ENCODE measurements at regions not wholly inside any gene's neighbourhood (a gene's known extent, or its start where the extent isn't known, plus 50 kb on each side); places are given as distances from the start of the nearest gene placed in this dataset.
"Not testable (repeated sequence)": the region's sequence is repeated elsewhere in the genome, so short reads cannot be mapped to it uniquely, and the experiment has no call there.

DNA sequence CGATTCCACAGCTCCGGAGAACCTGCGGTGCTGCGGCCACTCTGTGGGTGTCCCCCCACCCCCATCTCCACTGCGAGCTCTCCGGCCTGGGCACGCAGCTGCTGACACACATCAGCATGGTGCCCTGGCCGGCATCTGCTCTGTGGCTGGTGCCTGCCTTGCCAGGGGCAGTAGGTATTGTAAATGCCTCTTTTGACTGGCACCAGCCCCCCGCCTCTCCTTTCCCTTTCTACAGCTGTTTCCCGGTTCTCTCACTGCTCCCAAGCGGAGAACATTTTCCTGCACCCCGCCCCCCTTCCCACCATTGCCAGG lies 357.1 kb upstream of the ZNF32 start:
- no peak for DNase-seq (ENCODE audit: low read depth)

DNA sequence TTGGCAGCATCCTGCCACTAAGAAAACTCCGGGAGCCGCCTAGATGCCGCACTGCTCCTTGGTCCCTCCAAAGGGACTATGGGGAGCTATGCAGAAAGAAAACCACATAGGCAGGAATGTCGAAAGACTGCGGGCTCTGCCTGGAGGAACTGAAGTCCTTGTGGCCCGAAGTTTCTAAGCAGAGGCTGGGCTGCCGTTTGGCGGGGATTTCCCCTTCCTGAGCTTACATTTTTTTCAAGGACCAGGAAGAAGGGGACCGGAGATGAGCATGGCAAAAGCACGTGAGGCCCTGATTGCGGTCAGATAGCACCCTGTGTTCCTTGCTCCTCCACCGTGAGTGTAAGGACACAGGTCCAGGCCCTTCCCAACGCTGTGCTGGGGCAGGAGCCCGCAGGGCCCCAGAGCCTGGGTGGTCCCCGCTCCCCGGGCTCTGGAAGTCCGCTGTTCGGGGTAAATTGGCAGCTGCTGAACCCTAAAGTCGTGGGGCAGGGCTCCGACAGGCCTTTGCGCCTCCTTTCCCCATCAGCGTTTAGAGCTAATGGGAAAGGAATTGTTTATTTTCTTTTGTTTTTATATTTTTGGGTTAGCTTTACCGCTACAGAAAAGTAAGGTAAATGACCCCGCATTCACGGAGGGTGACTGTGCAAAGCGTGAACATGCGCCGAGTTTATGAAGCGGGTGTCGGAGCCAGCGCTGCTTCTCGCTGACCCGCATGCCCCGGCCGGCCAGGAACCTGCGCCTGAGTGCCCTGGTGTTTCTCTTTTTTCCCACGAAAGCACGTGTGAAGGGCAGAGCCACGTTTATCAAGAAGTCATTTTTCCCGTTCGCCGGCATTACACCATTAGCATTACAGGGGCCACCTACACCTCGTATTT lies 356.5 kb upstream of the ZNF32 start:
- DNase-seq (ENCODE audit: low read depth): no peak

DNA sequence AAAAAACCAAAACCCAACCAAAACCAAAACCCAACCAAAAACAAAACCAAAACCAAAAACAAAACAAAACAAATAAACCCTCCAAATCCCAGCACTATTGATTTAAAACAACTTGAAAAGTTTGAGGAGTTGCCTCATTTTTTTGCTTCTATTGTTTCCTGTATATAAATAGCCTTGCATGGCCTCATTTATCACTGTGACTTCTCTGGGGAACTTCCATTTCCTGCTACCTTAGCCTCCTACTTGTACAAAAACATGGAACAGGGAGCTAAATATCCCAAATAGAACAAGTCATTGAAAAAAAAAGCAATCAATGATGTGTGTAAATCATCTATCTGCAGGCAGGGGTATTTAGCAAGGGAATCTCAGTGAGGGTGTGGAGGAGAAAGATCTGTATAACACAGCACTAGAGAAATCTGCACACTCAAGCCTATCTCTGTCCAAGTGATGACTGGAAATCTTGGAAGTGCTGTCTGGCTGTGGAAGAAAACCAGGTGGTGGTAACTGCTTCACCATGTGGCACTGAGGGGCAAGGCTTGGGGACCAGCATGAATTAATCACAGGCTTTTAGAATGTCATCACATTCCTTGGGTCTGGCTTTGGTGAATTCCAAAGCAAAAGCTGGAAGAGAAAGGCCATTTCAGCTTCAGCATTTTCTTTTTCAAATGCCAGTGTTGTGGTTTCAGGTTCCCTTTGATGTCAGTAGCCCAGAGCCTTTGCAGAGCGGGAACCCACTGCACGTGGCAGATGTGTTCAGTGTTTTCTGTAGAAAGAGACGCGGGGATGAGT lies 349.5 kb upstream of the ZNF32 start:
- no peak for DNase-seq (ENCODE audit: low read depth)

DNA sequence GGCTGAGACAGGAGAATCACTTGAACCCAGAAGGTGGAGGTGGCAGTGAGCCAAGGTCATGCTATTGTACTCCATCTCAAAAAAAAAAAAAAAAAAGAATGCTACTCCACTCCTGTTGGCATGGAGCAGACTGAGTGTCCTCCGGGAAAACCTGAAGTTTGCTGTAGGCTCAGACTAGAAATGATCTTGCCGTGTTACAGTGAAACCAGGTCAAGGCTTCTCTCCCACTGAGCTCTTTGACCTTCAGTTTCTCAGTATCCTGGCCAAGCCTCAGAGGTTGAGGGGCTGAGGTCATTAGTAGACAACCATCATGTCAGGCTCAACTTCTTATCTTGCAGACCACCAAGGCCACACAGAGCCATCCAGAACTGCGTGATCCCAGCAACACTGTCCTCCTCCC lies 348.6 kb upstream of the ZNF32 start:
- DNase-seq (ENCODE audit: low read depth): no peak

GRCh38 chr10:43994539-43994938 lies 345.9 kb upstream of the ZNF32 start:
- DNase-seq (ENCODE audit: low read depth): no peak

DNA sequence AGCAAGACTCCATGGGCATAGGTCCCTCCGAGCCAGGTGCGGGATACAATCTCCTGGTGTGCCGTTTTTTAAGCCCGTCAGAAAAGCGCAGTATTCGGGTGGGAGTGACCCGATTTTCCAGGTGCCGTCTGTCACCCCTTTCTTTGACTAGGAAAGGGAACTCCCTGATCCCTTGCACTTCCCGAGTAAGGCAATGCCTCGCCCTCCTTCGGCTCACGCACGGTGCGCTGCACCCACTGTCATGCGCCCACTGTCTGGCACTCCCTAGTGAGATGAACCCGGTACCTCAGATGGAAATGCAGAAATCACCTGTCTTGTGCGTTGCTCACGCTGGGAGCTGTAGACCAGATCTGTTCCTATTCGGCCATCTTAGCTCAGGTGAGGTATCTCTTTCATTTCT lies 344.1 kb upstream of the ZNF32 start:
- not testable (repeated sequence) for DNase-seq (ENCODE audit: low read depth)

DNA sequence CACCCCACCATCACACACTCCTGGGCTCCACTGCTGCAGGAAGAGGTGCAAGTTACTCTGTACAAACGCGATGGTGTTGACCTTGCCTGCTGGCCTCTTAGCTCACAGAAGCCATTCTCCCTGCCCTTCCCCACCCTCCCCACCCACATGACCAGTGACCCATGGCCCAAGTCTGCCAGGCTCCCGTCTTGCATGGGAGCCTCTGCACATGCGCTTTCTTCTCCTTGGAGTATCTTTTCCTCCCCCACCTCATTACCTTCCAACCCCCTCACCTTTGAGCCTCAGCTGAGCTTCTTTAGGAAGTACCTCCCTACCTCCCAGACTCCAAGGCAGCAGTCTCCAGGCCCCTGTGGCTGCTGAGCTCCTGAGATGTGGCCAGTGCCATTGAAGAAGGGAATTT lies 337.7 kb upstream of the ZNF32 start:
- no peak for DNase-seq (ENCODE audit: low read depth)

DNA sequence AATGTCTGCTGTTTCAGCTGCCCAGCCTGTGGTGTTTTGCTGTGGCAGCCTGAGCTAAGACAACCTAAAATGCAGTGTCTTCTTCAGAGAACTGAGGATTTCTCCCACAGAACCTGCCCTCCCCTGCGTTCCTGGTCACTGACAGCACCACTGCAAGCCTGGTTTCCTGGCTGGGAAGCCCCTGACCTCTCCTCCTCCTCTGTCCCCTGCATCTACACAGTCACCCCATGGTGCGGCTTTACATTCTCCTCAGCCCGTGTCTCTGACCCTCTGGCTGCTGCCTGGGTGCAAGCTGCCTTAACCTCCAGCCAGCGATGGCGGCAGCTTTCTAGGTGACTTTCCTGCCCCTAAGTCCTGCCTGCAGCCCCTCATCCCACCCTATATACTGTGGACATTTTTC lies 337.3 kb upstream of the ZNF32 start:
- DNase-seq (ENCODE audit: low read depth): no peak

DNA sequence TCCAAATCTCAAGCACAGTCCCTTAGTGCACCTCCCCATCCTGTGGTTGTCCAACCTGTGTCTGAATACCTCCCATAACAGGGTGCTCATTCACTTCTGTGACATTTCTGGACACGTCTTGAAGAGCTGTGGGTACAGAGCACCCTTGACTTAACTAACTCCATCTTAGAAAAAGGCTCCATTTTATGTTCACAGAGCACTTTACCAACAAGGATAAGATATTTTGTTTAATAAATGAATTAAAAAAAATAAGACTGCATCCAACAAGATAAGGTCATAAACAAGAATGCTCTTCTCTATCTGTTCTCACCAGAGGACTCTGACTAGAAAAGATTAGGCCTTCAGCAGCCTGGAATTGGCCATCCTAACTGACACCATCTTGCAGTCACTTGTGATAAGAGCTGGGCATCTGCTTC lies 335.2 kb upstream of the ZNF32 start:
- DNase-seq (ENCODE audit: low read depth): no peak

GRCh38 chr10:43983405-43983804 lies 334.7 kb upstream of the ZNF32 start:
- DNase-seq (ENCODE audit: low read depth): no peak

- DNase-seq (ENCODE audit: low read depth): no peak
These were observed 333.6 kb upstream of the ZNF32 start for GRCh38 chr10:43982250-43982649.

- DNase-seq (ENCODE audit: low read depth): no peak
These were observed 333.0 kb upstream of the ZNF32 start for GRCh38 chr10:43981696-43982095.

GRCh38 chr10:43981232-43981631 lies 332.6 kb upstream of the ZNF32 start:
- DNase-seq (ENCODE audit: low read depth): no peak

DNA sequence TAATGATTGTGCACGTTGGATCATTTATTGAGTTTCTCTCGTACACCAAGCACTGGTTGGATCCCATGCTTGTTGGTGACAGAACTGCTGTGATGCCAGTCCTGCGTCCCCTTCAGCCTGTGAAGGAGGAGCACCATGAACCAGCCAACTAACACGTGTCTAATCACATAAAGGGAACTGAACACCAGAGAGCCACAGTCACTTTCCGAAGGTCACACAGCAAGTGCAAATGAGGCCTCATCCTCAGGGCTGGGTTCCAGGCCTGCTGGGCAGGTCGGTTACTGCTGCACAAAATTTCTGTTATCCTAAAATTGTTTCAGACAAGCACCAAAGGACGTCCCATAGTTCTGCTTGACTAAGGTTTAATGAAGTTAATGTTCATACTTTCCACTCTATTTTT lies 332.0 kb upstream of the ZNF32 start:
- DNase-seq (ENCODE audit: low read depth): no peak

DNA sequence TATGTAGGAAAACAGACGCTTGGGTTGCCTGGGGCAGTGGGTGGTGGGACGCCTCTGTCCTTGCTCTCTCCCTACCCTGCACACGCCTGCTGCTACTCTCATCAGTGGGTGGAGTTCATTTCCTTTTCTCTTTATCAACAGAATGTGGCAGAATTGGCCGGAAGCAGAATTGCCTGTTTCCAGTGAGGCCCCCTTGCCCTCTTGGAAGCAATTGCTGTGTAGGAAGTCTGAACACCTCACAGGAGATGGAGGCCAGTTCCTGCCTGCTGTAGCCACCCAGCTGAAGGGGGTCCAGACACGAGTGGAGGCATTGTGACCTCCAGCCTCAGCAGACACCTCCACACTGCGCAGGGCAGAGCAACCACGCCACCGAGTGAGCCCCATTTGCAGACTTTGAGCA lies 331.6 kb upstream of the ZNF32 start:
- DNase-seq (ENCODE audit: low read depth): no peak

DNA sequence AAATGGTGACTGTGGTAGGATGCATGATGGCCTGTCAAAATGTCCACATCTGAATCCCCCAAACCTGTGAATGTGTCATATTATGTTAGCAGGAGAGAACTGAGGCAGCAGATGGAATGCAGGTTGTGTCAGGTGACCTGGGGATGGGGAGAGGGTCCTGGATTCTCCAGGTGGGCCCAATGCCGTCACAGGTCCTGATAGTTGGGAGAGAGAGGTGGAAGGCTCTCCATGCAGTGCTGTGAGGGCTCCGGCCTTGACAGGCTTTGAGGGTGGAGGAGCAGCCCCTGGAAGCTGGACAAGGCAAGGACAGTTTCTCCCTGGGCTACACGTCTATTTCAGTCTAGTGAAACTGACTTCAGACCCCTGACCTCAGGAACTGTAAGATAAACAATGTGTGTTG lies 330.9 kb upstream of the ZNF32 start:
- DNase-seq (ENCODE audit: low read depth): no peak

- DNase-seq (ENCODE audit: low read depth): no peak
These were observed 330.3 kb upstream of the ZNF32 start for GRCh38 chr10:43978936-43979335.

DNA sequence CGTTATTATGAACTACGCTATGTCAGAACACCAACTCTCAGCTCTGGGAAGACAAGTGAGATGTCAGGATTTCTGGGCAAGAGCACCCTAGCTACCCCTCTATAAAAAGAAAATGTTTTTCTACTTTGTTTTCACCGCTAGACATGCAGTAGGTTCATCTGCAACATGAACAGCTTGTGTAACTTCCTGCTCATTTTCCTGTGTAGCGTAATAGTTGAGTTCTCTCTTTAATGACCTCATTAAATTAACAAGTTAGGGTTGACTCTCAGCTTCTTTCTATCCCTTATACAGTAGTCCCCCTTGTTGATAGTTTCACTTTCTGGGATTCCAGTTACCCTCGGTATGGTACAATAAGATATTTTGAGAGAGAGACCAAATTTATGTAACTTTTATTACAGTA lies 329.4 kb upstream of the ZNF32 start:
- DNase-seq (ENCODE audit: low read depth): no peak

- no peak for DNase-seq (ENCODE audit: low read depth)
These were observed 327.6 kb upstream of the ZNF32 start for GRCh38 chr10:43976292-43976691.

- no peak for DNase-seq (ENCODE audit: low read depth)
These were observed 325.1 kb upstream of the ZNF32 start for GRCh38 chr10:43973801-43974200.

DNA sequence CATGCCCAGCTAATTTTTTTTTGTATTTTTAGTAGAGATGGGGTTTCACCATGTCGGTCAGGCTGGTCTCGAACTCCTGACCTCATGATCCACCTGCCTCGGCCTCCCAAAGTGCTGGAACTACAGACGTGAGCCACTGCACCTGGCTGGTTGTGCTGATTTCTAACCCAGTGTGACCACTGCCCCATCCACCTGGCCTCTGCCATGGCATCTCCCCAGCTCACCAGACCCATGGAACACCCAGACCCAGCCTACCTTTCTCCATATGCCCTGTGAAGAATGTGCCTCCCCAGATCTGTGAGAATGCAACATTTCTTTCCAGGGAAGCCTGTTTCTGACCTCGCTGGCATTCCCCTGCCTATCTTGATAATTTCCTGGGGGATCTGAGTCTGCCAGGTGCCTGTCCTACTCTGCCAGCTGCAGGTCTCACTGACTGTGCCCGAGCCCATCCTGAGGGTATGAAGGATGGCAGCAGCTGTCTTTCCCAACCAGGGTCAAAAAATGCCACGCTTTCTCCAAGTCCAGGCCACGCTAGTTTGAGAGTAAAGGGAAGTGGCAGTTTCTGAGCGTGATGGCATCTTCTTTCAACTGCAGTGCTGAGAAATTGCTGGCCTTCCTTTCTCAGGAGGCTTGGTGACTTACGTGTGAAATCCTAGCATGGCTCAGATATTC lies 324.4 kb upstream of the ZNF32 start:
- no peak for DNase-seq (ENCODE audit: low read depth)

GRCh38 chr10:43971981-43972380 lies 323.3 kb upstream of the ZNF32 start:
- DNase-seq (ENCODE audit: low read depth): no peak

GRCh38 chr10:43971306-43971705 lies 322.6 kb upstream of the ZNF32 start:
- no peak for DNase-seq (ENCODE audit: low read depth)
